ENCODE measurements at regions not wholly inside any gene's neighbourhood (a gene's known extent, or its start where the extent isn't known, plus 50 kb on each side); places are given as distances from the start of the nearest gene placed in this dataset.

GRCh38 chr20:1831606-1832005 is 63.6 kb upstream of the SIRPA start:
- TF ChIP-seq CTCF (conservative IDR thresholded peaks at IDR 0.05 in 1 of 2, IDR thresholded peaks at IDR 0.05 in 1 of 2; ENCODE audit: low read depth in 1 of 2, low read length in 2 of 2) (no peak), EZH2 (IDR thresholded peaks at IDR 0.05; ENCODE audit: low read length, missing control alignments) (no peak)
- H3K9ac ChIP-seq (ENCODE audit: insufficient read depth, low read length), result no peak overlapping the region

GRCh38 chr20:1831096-1831495 is 64.1 kb upstream of the SIRPA start:
- Histone ChIP-seq H3K36me3 (ENCODE audit: control insufficient read depth, insufficient read depth, low read length) (no peaks in the 10 kb centered on the region), H3K79me2 (ENCODE audit: control insufficient read depth, insufficient read depth, low read length) (no peaks in the 10 kb centered on the region), H4K20me1 (ENCODE audit: control insufficient read depth, extremely low read depth, insufficient read depth, low read length) (no peaks in the 10 kb centered on the region), H3K27ac (ENCODE audit: insufficient read depth, low read length) (no peak overlapping the region), H3K4me3 (replicated peaks in 1 of 4; ENCODE audit: control extremely low read depth in 1 of 4, insufficient read depth in 1 of 4, low read depth in 3 of 4, low read length in 4 of 4) (no peak overlapping the region), H3K4me1 (ENCODE audit: control insufficient read depth, extremely low read depth, insufficient read depth, low read length) (peaks cover 20% of the 10 kb centered on the region), H3K27me3 (ENCODE audit: control insufficient read depth, insufficient read depth, low read length) (no peaks in the 10 kb centered on the region), H3K9ac (ENCODE audit: insufficient read depth, low read length) (no peak overlapping the region), H3K9me3 (ENCODE audit: control insufficient read depth, insufficient read depth, low read depth, low read length) (no peaks in the 10 kb centered on the region), H2AFZ (ENCODE audit: low read length) (no peak overlapping the region), H3K4me2 (ENCODE audit: extremely low read depth, insufficient read depth, low read length) (no peak overlapping the region)
- TF ChIP-seq CTCF (conservative IDR thresholded peaks at IDR 0.05 in 1 of 2, IDR thresholded peaks at IDR 0.05 in 1 of 2; ENCODE audit: low read depth in 1 of 2, low read length in 2 of 2) (no peak), EZH2 (IDR thresholded peaks at IDR 0.05; ENCODE audit: low read length, missing control alignments) (no peak)
- DNase-seq (ENCODE audit: low read depth in 2 of 2), result no peak

More at GRCh38 chr20:1831606-1832005, 63.6 kb upstream of the SIRPA start:
- DNase-seq (ENCODE audit: low read depth in 2 of 2), result no peak
- Histone ChIP-seq H3K4me3 (replicated peaks in 1 of 4; ENCODE audit: control extremely low read depth in 1 of 4, insufficient read depth in 1 of 4, low read depth in 3 of 4, low read length in 4 of 4) (no peak overlapping the region), H4K20me1 (ENCODE audit: control insufficient read depth, extremely low read depth, insufficient read depth, low read length) (no peaks in the 10 kb centered on the region), H3K9me3 (ENCODE audit: control insufficient read depth, insufficient read depth, low read depth, low read length) (no peaks in the 10 kb centered on the region), H2AFZ (ENCODE audit: low read length) (no peak overlapping the region), H3K27ac (ENCODE audit: insufficient read depth, low read length) (no peak overlapping the region), H3K36me3 (ENCODE audit: control insufficient read depth, insufficient read depth, low read length) (no peaks in the 10 kb centered on the region), H3K79me2 (ENCODE audit: control insufficient read depth, insufficient read depth, low read length) (no peaks in the 10 kb centered on the region), H3K27me3 (ENCODE audit: control insufficient read depth, insufficient read depth, low read length) (no peaks in the 10 kb centered on the region), H3K4me2 (ENCODE audit: extremely low read depth, insufficient read depth, low read length) (no peak overlapping the region), H3K4me1 (ENCODE audit: control insufficient read depth, extremely low read depth, insufficient read depth, low read length) (peaks cover 20% of the 10 kb centered on the region)

- no peaks in the 10 kb centered on the region for H3K27me3 ChIP-seq (ENCODE audit: control insufficient read depth, insufficient read depth, low read length)
- H3K9ac ChIP-seq (ENCODE audit: insufficient read depth, low read length), result no peak overlapping the region
These were observed 65.0 kb upstream of the SIRPA start for GRCh38 chr20:1830240-1830639.

More at GRCh38 chr20:1830240-1830639, 65.0 kb upstream of the SIRPA start:
- Histone ChIP-seq H3K4me3 (replicated peaks in 1 of 4; ENCODE audit: control extremely low read depth in 1 of 4, insufficient read depth in 1 of 4, low read depth in 3 of 4, low read length in 4 of 4) (no peak overlapping the region), H3K9me3 (ENCODE audit: control insufficient read depth, insufficient read depth, low read depth, low read length) (no peaks in the 10 kb centered on the region), H4K20me1 (ENCODE audit: control insufficient read depth, extremely low read depth, insufficient read depth, low read length) (no peaks in the 10 kb centered on the region), H3K4me1 (ENCODE audit: control insufficient read depth, extremely low read depth, insufficient read depth, low read length) (peaks cover 23% of the 10 kb centered on the region), H3K36me3 (ENCODE audit: control insufficient read depth, insufficient read depth, low read length) (no peaks in the 10 kb centered on the region), H3K27ac (ENCODE audit: insufficient read depth, low read length) (peak overlapping the region; percentile 71), H3K79me2 (ENCODE audit: control insufficient read depth, insufficient read depth, low read length) (no peaks in the 10 kb centered on the region), H3K4me2 (ENCODE audit: extremely low read depth, insufficient read depth, low read length) (peak overlapping the region; percentile 59), H2AFZ (ENCODE audit: low read length) (no peak overlapping the region)
- TF ChIP-seq CTCF (conservative IDR thresholded peaks at IDR 0.05 in 1 of 2, IDR thresholded peaks at IDR 0.05 in 1 of 2; ENCODE audit: low read depth in 1 of 2, low read length in 2 of 2) (no peak), EZH2 (IDR thresholded peaks at IDR 0.05; ENCODE audit: low read length, missing control alignments) (no peak)
- DNase-seq (ENCODE audit: low read depth in 2 of 2), result peak; percentile 96 to 98

All from fibroblast of lung (primary cell).